Esophagus squamous epithelium (tissue), 4 donors: ENCODE measurements at regions not wholly inside any gene's neighbourhood (a gene's known extent, or its start where the extent isn't known, plus 50 kb on each side); places are given as distances from the start of the nearest gene placed in this dataset.

Experiments used
- CTCF ChIP-seq, 6 experiments: fragments of 450-650 bp in 4 of 6; fragments of 200-600 bp in 2 of 6; sonication (generic) in 2 of 6; IDR thresholded peaks; one replicate each; pipeline ENCODE4 v1.5.1; 2016 to 2019; ENCODE audit warnings: antibody characterized with exemption in 6 of 6, mild to moderate bottlenecking in 4 of 6, moderate library complexity in 4 of 6
- POLR2A ChIP-seq, 4 donors: fragments of 450-650 bp; IDR thresholded peaks; one replicate each; pipeline ENCODE4 v1.6.1; 2017; ENCODE audit warnings: antibody characterized with exemption in 4 of 4, mild to moderate bottlenecking in 4 of 4, moderate library complexity in 3 of 4

- TF ChIP-seq CTCF (IDR thresholded peaks at IDR 0.05) (no peak), POLR2A (IDR thresholded peaks at IDR 0.05) (no peak)
Observed at GRCh38 chr7:101749891-101750290, 67.5 kb upstream of the CUX1 start.
